Cardiac muscle cell (in vitro differentiated cells and primary cell): ENCODE measurements at regions not wholly inside any gene's neighbourhood (a gene's known extent, or its start where the extent isn't known, plus 50 kb on each side); places are given as distances from the start of the nearest gene placed in this dataset.
"Not testable (repeated sequence)": the region's sequence is repeated elsewhere in the genome, so short reads cannot be mapped to it uniquely, and the experiment has no call there.

Source experiments
- DNase-seq, 2 donors: peaks; one replicate each; pipeline versions ENCODE4 v3.0.0 to v3.0.0-alpha.2; 2010 to 2017; ENCODE audit warnings: low read depth in 1 of 2, low spot score in 1 of 2
- H3K27ac ChIP-seq: fragments of 200-600 bp; sonication (generic); 2 replicates; pipeline ENCODE4 v1.5.1; 2016
- H3K27me3 ChIP-seq: fragments of 200-600 bp; sonication (generic); 2 replicates; pipeline ENCODE4 v1.6.0; 2016; ENCODE audit warnings: control low read depth
- H3K36me3 ChIP-seq: fragments of 200-600 bp; sonication (generic); 2 replicates; pipeline ENCODE4 v1.5.1; 2016; ENCODE audit warnings: control low read depth
- H3K4me1 ChIP-seq: fragments of 200-600 bp; sonication (generic); 2 replicates; pipeline ENCODE4 v1.8.1; 2017; ENCODE audit warnings: low read depth, mild to moderate bottlenecking, mixed run types
- H3K4me3 ChIP-seq: fragments of 200-600 bp; sonication (generic); 2 replicates; pipeline ENCODE4 v1.5.1; 2016; ENCODE audit warnings: mild to moderate bottlenecking
- H3K9me3 ChIP-seq: fragments of 200-600 bp; sonication (generic); 2 replicates; pipeline ENCODE4 v1.5.1; 2017; ENCODE audit warnings: low read depth, mild to moderate bottlenecking, control low read depth
- CTCF ChIP-seq: IDR thresholded peaks from 2 replicates; pipeline ENCODE4 v1.5.1; 2012; ENCODE audit warnings: low read depth, mild to moderate bottlenecking, low read length

GRCh38 chr15:31221936-31222515, 104.6 kb upstream of the KLF13 start:
- Histone ChIP-seq H3K36me3 (no peaks in the 10 kb centered on the region), H3K27ac (no peak overlapping the region), H3K9me3 (no peaks in the 10 kb centered on the region), H3K4me3 (no peak overlapping the region), H3K27me3 (no peaks in the 10 kb centered on the region), H3K4me1 (no peaks in the 10 kb centered on the region)
- DNase-seq: no peak
- TF ChIP-seq CTCF: no peak

- Histone ChIP-seq H3K27ac (no peak overlapping the region), H3K4me1 (no peaks in the 10 kb centered on the region), H3K9me3 (no peaks in the 10 kb centered on the region), H3K4me3 (no peak overlapping the region), H3K36me3 (no peaks in the 10 kb centered on the region), H3K27me3 (no peaks in the 10 kb centered on the region)
- DNase-seq: no peak
- no peak for TF ChIP-seq CTCF
Measured at GRCh38 chr15:31222773-31223341, 103.8 kb upstream of the KLF13 start.

- no peak for TF ChIP-seq CTCF
- H3K4me3 ChIP-seq: no peak overlapping the region
- no peak for DNase-seq
- no peak overlapping the region for H3K27ac ChIP-seq
- H3K36me3 ChIP-seq: no peaks in the 10 kb centered on the region
- H3K4me1 ChIP-seq: no peaks in the 10 kb centered on the region
- H3K27me3 ChIP-seq: no peaks in the 10 kb centered on the region
- no peaks in the 10 kb centered on the region for H3K9me3 ChIP-seq
Measured at GRCh38 chr15:31223478-31224350, 102.9 kb upstream of the KLF13 start.

- DNase-seq, H3K4me3 ChIP-seq, H3K4me1 ChIP-seq, H3K9me3 ChIP-seq, H3K27ac ChIP-seq, H3K36me3 ChIP-seq, H3K27me3 ChIP-seq: not testable (repeated sequence)
Measured at GRCh38 chr15:31224661-31225060, 102.0 kb upstream of the KLF13 start.

GRCh38 chr15:31225356-31225955, 101.2 kb upstream of the KLF13 start:
- H3K9me3 ChIP-seq: no peaks in the 10 kb centered on the region
- H3K36me3 ChIP-seq: no peaks in the 10 kb centered on the region
- TF ChIP-seq CTCF: no peak
- H3K4me3 ChIP-seq: no peak overlapping the region
- H3K27me3 ChIP-seq: no peaks in the 10 kb centered on the region
- no peaks in the 10 kb centered on the region for H3K4me1 ChIP-seq
- H3K27ac ChIP-seq: no peak overlapping the region
- DNase-seq: no peak
